ENCODE measurements at regions not wholly inside any gene's neighbourhood (a gene's known extent, or its start where the extent isn't known, plus 50 kb on each side); places are given as distances from the start of the nearest gene placed in this dataset.

- TF ChIP-seq CTCF (optimal IDR thresholded peaks at IDR 0.05 in 1 of 3, IDR thresholded peaks at IDR 0.05 in 1 of 3, conservative IDR thresholded peaks at IDR 0.05 in 1 of 3; ENCODE audit: extremely low read depth in 1 of 3, insufficient read depth in 2 of 3, low read length in 3 of 3) = no peak
- TF ChIP-seq EZH2 (IDR thresholded peaks at IDR 0.05; ENCODE audit: low read length) = no peak
Measured at GRCh38 chr5:119953474-119953873, 324.1 kb downstream of the FAM170A start.
